Left lung (tissue), 4 donors: ENCODE measurements at regions not wholly inside any gene's neighbourhood (a gene's known extent, or its start where the extent isn't known, plus 50 kb on each side); places are given as distances from the start of the nearest gene placed in this dataset.
"Not testable (repeated sequence)": the region's sequence is repeated elsewhere in the genome, so short reads cannot be mapped to it uniquely, and the experiment has no call there.

ENCODE experiments used
- ATAC-seq: fragments of 200-7000 bp; cut with Tn5 transposase; one replicate; pipeline ENCODE4 v1.9.1; 2020; ENCODE audit warnings: moderate library complexity
- DNase-seq, 4 donors: peaks; one replicate each; pipeline ENCODE4 v3.0.0-alpha.2; 2013 to 2020
- H3K27ac ChIP-seq, 2 donors: fragments of 200-600 bp; sonication (generic) in 1 of 2; one replicate each; pipeline versions ENCODE4 v1.5.0 to v1.8.0; 2020 to 2021
- H3K27me3 ChIP-seq, 2 donors: fragments of 200-600 bp; sonication (generic) in 1 of 2; one replicate each; pipeline versions ENCODE4 v1.5.0 to v1.8.0; 2020 to 2021
- H3K36me3 ChIP-seq, 2 donors: fragments of 200-600 bp; sonication (generic) in 1 of 2; one replicate each; pipeline versions ENCODE4 v1.5.0 to v1.8.0; 2020 to 2021
- H3K4me1 ChIP-seq, 2 donors: fragments of 200-600 bp; one replicate each; pipeline ENCODE4 v1.8.0; 2021
- H3K4me3 ChIP-seq, 2 donors: fragments of 200-600 bp; sonication (generic) in 1 of 2; one replicate each; pipeline versions ENCODE4 v1.5.0 to v1.8.0; 2020 to 2021; ENCODE audit warnings: mild to moderate bottlenecking in 1 of 2
- H3K9me3 ChIP-seq, 2 donors: fragments of 200-600 bp; sonication (generic) in 1 of 2; one replicate each; pipeline versions ENCODE4 v1.5.0 to v1.8.0; 2020 to 2021
- CTCF ChIP-seq, 2 donors: fragments of 200-600 bp; sonication (generic) in 1 of 2; IDR thresholded peaks; one replicate each; pipeline versions ENCODE4 v1.5.0 to v1.8.0; 2021; ENCODE audit warnings: antibody characterized with exemption in 2 of 2
- intact Hi-C, 2 donors: fragments of 100-400 bp; cut with DNase I; formaldehyde crosslinking; loops; one replicate each; pipeline versions ENCODE4 v1.11.2 to v1.14.2; 2022
- donor health status: DM: no; HTN: yes; CAD: no.
- donor health status: DM: no; HTN: no; CAD: no.

DNA sequence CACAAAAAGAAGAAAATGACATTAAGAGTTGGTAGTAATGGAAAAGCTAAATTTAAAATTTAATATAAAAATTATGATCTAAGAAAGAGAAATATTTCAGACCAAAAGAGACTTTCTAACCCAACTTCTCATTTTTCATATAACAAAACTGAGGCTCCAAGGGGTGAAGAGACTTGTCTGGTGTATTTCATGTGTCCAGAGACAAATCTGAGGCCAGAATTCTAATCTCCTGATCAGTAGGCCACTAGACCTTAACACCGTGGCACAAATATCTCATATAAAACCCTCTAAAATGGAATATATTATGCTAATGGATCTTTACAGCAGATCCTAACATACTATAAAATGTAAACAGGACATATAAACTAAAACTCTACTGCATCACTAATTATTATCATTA is 275.7 kb upstream of the SLC16A7 start:
- DNase-seq: no peak
- H3K9me3 ChIP-seq: no peaks in the 10 kb centered on the region
- ATAC-seq: no peak
- H3K36me3 ChIP-seq: no peaks in the 10 kb centered on the region
- no peak overlapping the region for H3K4me3 ChIP-seq
- TF ChIP-seq CTCF (IDR thresholded peaks at IDR 0.05): no peak
- intact Hi-C loops: no loop called here
- H3K4me1 ChIP-seq: no peaks in the 10 kb centered on the region
- H3K27ac ChIP-seq: no peak overlapping the region
- H3K27me3 ChIP-seq: no peaks in the 10 kb centered on the region

- Histone ChIP-seq H3K27me3 (no peaks in the 10 kb centered on the region), H3K9me3 (no peaks in the 10 kb centered on the region), H3K27ac (no peak overlapping the region), H3K4me3 (no peak overlapping the region), H3K36me3 (no peaks in the 10 kb centered on the region), H3K4me1 (no peaks in the 10 kb centered on the region)
- no peak for TF ChIP-seq CTCF (IDR thresholded peaks at IDR 0.05)
- no peak for ATAC-seq
- intact Hi-C loops: no loop called here
- DNase-seq: no peak
Measured at GRCh38 chr12:59318940-59319339, 276.9 kb upstream of the SLC16A7 start.

GRCh38 chr12:59317598-59317997 is 278.2 kb upstream of the SLC16A7 start:
- H3K4me3 ChIP-seq: no peak overlapping the region
- intact Hi-C loops: no loop called here
- ATAC-seq (no peak), DNase-seq (no peak)
- no peaks in the 10 kb centered on the region for H3K36me3 ChIP-seq
- H3K27ac ChIP-seq: no peak overlapping the region
- no peak for TF ChIP-seq CTCF (IDR thresholded peaks at IDR 0.05)
- H3K27me3 ChIP-seq: no peaks in the 10 kb centered on the region
- no peaks in the 10 kb centered on the region for H3K4me1 ChIP-seq
- peaks cover 0 to 2% of the 10 kb centered on the region in 2 donors for H3K9me3 ChIP-seq

GRCh38 chr12:59316938-59317337 is 278.9 kb upstream of the SLC16A7 start:
- intact Hi-C loops: no loop called here
- TF ChIP-seq CTCF (IDR thresholded peaks at IDR 0.05): no peak
- Histone ChIP-seq H3K27me3 (no peaks in the 10 kb centered on the region), H3K9me3 (peaks cover 0 to 8% of the 10 kb centered on the region in 2 donors), H3K27ac (no peak overlapping the region), H3K4me1 (no peaks in the 10 kb centered on the region), H3K4me3 (no peak overlapping the region), H3K36me3 (no peaks in the 10 kb centered on the region)
- DNase-seq: no peak
- ATAC-seq: no peak

GRCh38 chr12:59316354-59316753 is 279.5 kb upstream of the SLC16A7 start:
- DNase-seq, H3K4me1 ChIP-seq, intact Hi-C loops, ATAC-seq, H3K27ac ChIP-seq, H3K27me3 ChIP-seq, H3K4me3 ChIP-seq, H3K36me3 ChIP-seq: not testable (repeated sequence)
- peaks cover 0 to 14% of the 10 kb centered on the region in 2 donors for H3K9me3 ChIP-seq

DNA sequence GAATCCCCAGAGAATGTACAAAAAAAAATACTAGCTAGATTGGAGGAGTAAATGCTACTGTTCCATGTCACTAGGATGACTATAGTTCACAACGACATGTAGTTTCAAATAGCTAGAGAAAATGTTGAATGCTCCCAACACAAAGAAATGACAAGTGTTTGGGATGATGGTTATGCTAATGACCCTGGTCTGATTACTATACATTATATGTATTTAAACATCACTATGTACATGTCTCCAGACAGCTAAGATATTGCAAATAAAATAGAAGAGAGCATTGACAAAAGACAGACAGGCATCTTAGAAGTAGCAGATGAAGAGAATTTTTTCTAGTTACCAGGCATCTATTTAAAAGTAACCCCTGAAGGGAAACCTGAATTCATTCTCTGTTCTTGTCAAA is 281.6 kb upstream of the SLC16A7 start:
- peaks cover 0 to 21% of the 10 kb centered on the region in 2 donors for H3K9me3 ChIP-seq
- H3K4me3 ChIP-seq: no peak overlapping the region
- no peaks in the 10 kb centered on the region for H3K4me1 ChIP-seq
- H3K27ac ChIP-seq: no peak overlapping the region
- no peak for ATAC-seq
- H3K36me3 ChIP-seq: no peaks in the 10 kb centered on the region
- DNase-seq: no peak
- intact Hi-C loops: no loop called here
- TF ChIP-seq CTCF (IDR thresholded peaks at IDR 0.05): no peak
- H3K27me3 ChIP-seq: no peaks in the 10 kb centered on the region
